SIG-M5 treated with dmso at 0.1 percent for 504 hours (cell line): ENCODE measurements at regions not wholly inside any gene's neighbourhood (a gene's known extent, or its start where the extent isn't known, plus 50 kb on each side); places are given as distances from the start of the nearest gene placed in this dataset.
"Not testable (repeated sequence)": the region's sequence is repeated elsewhere in the genome, so short reads cannot be mapped to it uniquely, and the experiment has no call there.

Experiments
- DNase-seq: peaks from one replicate; lab custom pipeline; 2025; ENCODE audit not compliant: unreplicated experiment; lab: John Stamatoyannopoulos, UW

DNA sequence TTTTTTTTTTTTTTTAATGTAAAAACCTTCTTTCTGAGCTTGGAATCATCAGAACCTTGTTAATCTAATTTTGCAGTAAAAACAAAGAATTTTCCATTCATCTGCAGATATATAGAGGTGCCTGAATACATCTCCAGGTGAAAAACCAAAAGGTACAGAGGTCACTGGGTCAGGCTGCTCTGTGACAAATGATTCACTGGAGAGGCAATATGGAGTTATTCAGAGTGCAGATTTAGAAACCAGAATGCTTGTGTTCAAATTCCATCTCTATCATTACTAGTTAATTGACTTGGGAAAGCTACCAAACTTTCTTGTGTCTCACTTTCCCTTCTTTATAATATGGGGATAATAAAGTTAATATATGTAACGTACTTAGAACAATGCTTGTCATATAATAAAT lies 51.5 kb upstream of the C1orf53 start:
- no peak for DNase-seq

DNA sequence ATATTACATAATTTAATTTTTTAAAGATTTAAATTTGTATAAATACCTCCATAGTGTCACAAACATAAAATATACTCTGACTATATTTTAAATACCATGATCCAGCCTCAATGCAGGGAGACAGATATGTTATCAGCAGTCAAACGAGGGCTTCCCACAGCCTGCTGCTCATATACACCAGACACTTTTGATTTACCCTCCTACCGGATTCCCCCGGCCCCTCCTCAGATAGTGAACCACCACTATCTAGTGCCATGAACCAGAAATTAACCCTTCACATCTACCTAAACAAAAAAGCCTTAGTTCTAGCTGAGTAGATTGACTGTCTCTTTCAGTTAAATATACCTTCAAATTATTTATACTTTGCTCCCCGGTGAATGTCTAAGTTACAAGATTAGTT lies 52.4 kb upstream of the C1orf53 start:
- no peak for DNase-seq

DNA sequence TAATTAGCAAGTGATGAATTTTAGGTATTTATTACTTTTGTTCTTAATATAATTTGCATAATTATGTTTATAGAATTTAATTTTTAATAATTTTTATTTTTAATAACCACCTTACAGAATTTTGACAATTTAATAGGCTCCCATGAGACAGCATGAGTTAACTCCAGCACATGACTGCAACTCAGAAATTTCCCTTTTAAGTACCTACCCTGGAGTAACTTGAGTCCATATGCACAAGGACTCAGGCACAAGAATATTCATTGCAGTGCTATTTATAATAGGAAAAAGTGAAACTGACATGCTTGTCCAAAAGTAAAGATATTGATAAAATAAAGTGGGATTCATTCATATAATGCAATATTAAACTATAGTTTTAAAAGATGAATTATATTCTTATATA lies 54.1 kb upstream of the C1orf53 start:
- no peak for DNase-seq

DNA sequence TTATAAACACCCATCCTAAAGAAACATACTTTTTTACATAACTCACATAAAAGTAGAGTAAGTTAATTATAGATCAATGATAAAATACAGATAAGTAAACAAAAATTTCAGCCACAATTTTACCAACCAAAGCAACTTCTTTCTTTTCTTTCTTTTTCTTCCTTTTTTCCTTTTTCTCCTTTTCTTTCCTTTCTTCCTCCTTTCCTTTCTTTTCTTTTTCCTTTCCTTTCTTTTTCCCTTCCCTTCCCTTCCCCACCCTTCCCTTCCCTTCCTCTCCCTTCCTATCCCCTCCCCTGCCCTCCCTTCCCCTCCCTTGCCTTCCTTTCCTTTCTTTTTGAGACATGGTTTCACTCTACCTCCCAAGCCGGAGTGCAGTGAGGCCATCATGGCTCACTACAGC lies 56.5 kb upstream of the C1orf53 start:
- DNase-seq = no peak

DNA sequence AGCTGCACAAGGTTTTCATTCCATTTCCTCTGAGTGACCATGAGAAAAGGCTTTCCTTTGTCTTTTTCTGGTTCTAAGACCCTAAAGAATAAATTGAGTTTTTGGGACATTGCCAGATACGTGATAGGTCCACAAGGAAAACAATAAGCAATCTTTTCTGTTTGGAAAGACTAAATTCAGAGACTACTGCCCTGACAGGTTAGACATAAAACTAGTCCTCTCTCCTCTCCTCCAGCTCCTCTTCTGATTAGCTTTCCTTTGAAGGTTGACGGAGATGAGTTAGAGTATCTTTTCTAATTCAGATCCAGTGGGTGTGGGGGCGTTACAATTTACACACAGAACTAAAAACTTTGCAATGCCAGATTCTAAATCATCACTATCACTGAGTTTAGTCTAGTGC lies 57.8 kb upstream of the C1orf53 start:
- DNase-seq = no peak

DNA sequence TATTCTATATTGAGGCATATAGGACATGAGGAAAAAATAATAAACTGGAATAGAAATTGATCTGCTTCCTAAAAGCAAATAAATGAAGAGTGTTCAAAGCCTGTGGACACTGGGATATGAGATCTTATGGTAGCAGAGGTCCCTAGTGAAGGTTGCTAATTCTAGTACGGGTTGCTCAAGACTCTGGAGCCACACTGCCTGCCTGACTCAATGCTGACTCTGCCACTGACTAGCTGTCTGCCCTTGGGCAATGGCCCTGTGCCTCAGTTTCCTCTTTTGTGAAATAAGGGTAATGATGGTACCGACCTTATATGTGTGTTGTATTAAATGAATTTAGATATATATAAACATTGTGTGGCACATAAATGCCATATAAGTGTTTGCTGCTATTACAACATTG lies 59.0 kb upstream of the C1orf53 start:
- DNase-seq = peak; percentile 35

DNA sequence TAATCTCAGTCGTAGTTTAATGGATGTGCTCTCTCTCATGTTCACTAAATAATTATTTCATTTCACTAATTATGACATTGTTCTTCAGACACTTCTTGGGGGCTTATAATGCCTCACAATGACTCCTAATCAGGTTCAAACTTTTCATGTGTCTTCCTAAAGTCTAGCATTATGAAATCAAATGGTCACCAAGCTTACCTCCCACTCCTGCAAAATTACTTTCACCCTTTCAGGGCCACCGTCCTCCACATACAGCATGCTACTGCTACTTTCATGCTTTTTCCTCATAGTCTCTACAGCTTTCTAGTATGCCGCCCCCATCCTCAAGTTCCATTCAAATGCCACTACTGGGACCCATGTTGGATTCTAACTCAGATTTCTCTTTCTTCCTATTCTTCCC lies 59.8 kb upstream of the C1orf53 start:
- DNase-seq = no peak

DNA sequence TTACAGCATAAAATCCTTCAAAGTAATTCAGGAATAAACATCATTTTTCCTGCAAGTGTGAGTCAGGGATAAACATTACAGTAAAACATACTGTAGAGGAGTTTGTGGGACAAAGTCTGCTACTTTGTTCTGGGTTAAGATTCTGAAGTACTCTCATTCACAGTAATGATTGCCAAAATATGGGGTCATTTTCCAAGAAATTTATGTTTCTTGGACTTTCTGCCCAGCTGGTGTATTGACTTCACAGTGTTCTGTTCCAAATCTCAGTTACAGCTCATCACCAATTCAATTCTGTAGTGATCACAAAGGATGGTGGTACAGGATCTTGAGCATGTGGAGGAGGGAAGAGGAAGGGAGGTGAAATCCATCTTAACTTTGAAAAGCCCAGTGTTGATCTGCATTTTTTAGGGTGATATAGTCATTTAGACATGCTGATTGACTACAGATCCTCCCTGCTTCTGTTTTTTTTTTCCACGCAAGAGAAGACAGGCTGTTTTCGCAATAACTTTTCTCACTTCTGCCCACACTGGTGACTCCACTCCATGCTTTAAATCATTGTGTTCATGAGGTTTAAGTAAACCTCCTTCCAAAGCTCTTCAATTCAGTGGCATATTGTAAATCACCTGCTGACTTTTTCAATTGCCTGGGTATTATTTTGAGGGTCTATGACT lies 60.4 kb upstream of the C1orf53 start:
- peak; percentile 78 for DNase-seq

DNA sequence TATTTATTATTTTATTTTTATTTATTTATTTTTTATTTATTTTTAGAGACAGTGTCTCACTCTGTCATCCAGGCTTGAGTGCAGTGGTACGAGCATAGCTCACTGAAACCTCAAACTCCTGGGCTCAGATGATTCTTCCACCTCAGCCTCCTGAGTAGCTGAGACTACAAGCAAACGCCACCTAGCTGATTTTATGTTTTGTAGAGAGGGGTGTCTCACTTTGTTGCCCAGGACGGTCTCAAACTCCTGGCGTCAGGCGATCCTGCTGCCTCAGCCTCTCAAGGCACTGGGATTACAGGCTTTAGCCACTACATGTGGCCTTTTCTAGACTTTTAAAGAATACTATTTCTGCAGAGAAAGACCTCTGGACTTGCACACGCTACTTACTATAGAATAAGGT lies 61.3 kb upstream of the C1orf53 start:
- no peak for DNase-seq

DNA sequence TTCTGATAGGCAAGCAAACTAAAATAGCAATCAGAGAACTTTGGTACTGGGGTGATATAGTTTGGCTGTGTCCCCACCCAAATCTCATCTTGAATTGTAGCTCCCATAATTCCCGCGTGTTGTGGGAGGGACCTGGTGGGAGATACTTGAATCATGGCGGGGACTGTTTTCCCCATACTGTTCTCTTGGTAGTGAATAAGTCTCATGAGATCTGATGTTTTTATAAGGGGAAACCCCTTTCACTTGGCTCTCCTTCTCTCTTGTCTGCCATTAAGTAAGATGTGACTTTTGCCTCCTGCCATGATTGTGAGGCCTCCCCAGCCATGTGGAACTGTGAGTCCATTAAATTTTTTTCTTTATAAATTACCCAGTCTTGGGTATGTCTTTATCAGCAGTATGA lies 62.6 kb upstream of the C1orf53 start:
- not testable (repeated sequence) for DNase-seq

DNA sequence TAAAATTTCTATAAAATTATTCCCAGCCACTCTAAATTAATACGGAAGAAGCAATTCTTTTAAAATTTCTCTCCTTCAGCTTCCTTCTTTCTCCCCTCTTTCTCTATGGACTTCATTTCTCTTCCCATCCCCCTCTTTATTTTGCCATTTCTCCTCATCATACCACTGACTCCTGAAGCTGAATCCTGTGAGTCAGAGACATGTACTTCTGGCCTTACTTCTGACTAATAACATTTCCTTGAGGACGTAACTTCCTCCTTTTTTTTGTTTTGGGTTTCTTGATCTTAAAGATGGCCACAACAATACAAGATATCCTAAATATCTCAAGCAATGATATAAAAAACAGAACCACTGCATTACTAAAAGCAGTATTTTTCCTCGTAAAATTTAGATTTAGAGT lies 63.6 kb upstream of the DENND1B start:
- DNase-seq = peak; percentile 96

DNA sequence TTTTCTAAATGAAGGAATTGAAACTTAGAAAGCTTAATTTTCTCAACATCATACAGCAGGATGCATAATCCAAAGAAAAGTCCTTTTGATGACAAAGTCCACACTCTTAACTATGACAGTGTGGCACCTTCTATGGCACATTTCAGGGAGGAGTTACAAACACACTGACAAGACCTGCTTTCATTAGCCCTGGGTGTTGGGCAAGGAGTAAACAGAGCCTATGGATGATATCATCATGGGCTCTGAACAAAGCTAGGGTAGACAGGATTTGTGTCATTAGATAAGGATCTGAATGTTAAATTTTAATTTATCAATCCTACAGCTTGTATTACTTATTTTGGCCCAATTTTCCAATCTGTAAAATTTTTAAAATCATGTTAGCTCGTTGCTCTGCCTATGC lies 62.6 kb upstream of the DENND1B start:
- no peak for DNase-seq

DNA sequence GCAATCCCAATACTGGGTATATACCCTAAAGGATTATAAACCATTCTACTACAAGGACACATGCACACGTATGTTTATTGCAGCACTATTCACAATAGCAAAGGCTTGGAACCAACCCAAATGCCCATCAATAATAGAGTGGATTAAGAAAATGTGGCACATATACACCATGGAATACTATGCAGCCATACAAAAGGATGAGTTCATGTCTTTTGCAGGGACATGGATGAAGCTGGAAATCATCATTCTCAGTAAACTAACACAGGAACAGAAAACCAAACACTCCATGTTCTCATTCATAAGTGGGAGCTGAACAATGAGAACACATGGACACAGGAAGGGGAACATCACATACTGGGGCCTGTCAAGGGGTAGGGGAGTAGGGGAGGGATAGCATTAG lies 61.1 kb upstream of the DENND1B start:
- not testable (repeated sequence) for DNase-seq

DNA sequence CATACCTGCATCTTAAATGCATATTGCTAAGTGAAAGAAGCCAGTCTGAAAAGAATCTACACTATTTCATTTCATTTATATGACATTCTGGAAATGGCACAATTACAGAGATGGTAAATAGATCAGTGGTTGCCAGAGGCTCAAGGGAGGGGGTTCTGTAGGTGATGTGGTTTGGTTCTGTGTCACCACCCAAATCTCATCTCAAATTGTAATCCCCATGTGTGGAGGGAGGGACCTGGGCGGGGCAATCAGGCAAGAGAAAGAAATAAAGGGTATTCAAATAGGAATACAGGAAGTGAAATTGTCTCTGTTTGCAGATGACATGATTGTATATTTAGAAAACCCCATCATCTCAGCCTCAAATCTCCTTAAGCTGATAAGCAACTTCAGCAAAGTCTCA lies 53.7 kb upstream of the DENND1B start:
- not testable (repeated sequence) for DNase-seq

DNA sequence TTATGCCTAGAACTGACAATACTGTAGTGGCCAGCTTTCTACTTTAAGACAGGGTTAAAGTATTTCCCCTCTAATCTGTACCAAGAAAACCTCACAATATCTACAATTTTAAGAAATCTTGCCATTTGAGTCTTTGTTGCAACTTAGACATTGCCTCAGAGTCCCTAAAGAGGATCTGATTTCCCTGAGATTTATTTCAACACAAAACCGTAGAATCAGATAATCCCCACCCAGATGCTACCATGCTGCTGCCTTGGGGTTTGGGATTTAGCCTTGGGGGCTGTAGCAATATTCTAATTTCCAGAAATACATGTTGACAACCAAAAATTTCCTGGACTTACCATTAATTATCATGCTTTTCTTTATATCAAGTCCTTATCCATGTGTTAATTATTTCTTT lies 50.3 kb upstream of the DENND1B start:
- DNase-seq = no peak
